Keratinocyte (primary cell): ENCODE measurements at regions not wholly inside any gene's neighbourhood (a gene's known extent, or its start where the extent isn't known, plus 50 kb on each side); places are given as distances from the start of the nearest gene placed in this dataset.
A peak's percentile ranks its signal among the peaks of the same experiment; 100 is the strongest.

Source experiments
- DNase-seq: peaks from one replicate; pipeline ENCODE4 v3.0.0-alpha.2; 2011; ENCODE audit warnings: low read depth, missing footprints, low spot score
- FAIRE-seq: peaks from 2 replicates; lab custom pipeline; 2011; peaks lifted over from hg19 to GRCh38; lab: Jason Lieb, UNC
- H2AFZ ChIP-seq: 2 replicates; pipeline ENCODE4 v1.6.0; 2012; ENCODE audit warnings: low read length, control low read depth, inconsistent platforms; ENCODE audit not compliant: control insufficient read depth
- H3K27ac ChIP-seq: 2 replicates; pipeline ENCODE4 v1.5.1; 2011; ENCODE audit warnings: low read length; ENCODE audit not compliant: control insufficient read depth, insufficient read depth
- H3K27me3 ChIP-seq: 3 replicates; pipeline ENCODE4 v1.6.0; 2011; ENCODE audit warnings: low read length; ENCODE audit not compliant: control insufficient read depth, insufficient read depth; ENCODE audit errors: extremely low read depth
- H3K36me3 ChIP-seq, 2 experiments: 2 replicates in 1 of 2; 3 replicates in 1 of 2; pipeline ENCODE4 v1.5.1; 2011; ENCODE audit warnings: low read length in 2 of 2, mild to moderate bottlenecking in 1 of 2; ENCODE audit not compliant: control insufficient read depth in 2 of 2, insufficient read depth in 2 of 2; ENCODE audit errors: extremely low read depth in 1 of 2
- H3K4me1 ChIP-seq: 3 replicates; pipeline ENCODE4 v1.5.1; 2011; ENCODE audit warnings: low read length; ENCODE audit not compliant: control insufficient read depth, insufficient read depth; ENCODE audit errors: extremely low read depth
- H3K4me2 ChIP-seq: 3 replicates; pipeline ENCODE4 v1.6.0; 2011; ENCODE audit warnings: low read depth, low read length; ENCODE audit not compliant: control insufficient read depth, insufficient read depth; ENCODE audit errors: extremely low read depth
- H3K4me3 ChIP-seq, 3 experiments: fragments of 200-600 bp in 1 of 3; sonication (generic) in 1 of 3; 2 replicates in 2 of 3; 3 replicates in 1 of 3; pipeline ENCODE4 v1.5.1; 2011 to 2016; ENCODE audit warnings: low read length in 3 of 3, mild to moderate bottlenecking in 3 of 3, control low read depth in 2 of 3, inconsistent platforms in 1 of 3, low read depth in 1 of 3, mixed read lengths in 1 of 3, mixed run types in 1 of 3, moderate library complexity in 1 of 3; ENCODE audit not compliant: control insufficient read depth in 2 of 3, insufficient read depth in 2 of 3; ENCODE audit errors: extremely low read depth in 1 of 3
- H3K79me2 ChIP-seq: 2 replicates; pipeline ENCODE4 v1.6.0; 2012; ENCODE audit warnings: low read length; ENCODE audit not compliant: control insufficient read depth, insufficient read depth
- H3K9ac ChIP-seq: 3 replicates; pipeline ENCODE4 v1.6.0; 2011; ENCODE audit warnings: low read length; ENCODE audit not compliant: control insufficient read depth, insufficient read depth; ENCODE audit errors: extremely low read depth
- H3K9me1 ChIP-seq: 3 replicates; pipeline ENCODE4 v1.6.0; 2011; ENCODE audit warnings: low read length; ENCODE audit not compliant: control insufficient read depth, insufficient read depth; ENCODE audit errors: extremely low read depth
- H3K9me3 ChIP-seq: 2 replicates; pipeline ENCODE4 v1.5.1; 2012; ENCODE audit warnings: low read depth, low read length; ENCODE audit not compliant: control insufficient read depth
- H4K20me1 ChIP-seq: 3 replicates; pipeline ENCODE4 v1.6.0; 2011; ENCODE audit warnings: low read length; ENCODE audit not compliant: control insufficient read depth, insufficient read depth; ENCODE audit errors: extremely low read depth
- CTCF ChIP-seq, 3 experiments: IDR thresholded peaks in 1 of 3; conservative IDR thresholded peaks in 1 of 3; optimal IDR thresholded peaks in 1 of 3; 2 replicates in 2 of 3; 3 replicates in 1 of 3; pipeline versions ENCODE3 to v1.5.1; 2011; ENCODE audit warnings: low read length in 3 of 3, mild to moderate bottlenecking in 3 of 3, moderate library complexity in 2 of 3, control low read depth in 1 of 3, inconsistent platforms in 1 of 3; ENCODE audit not compliant: insufficient read depth in 2 of 3; ENCODE audit errors: extremely low read depth in 1 of 3
- EZH2 ChIP-seq: IDR thresholded peaks from one replicate; pipeline ENCODE4 v1.6.1; 2012; ENCODE audit warnings: inconsistent platforms, mild to moderate bottlenecking, low read length, moderate library complexity
- dilution Hi-C: fragments of 300-500 bp; cut with MboI; formaldehyde crosslinking; loops from one replicate; pipeline ENCODE4 v1.7.0; 2020; ENCODE audit warnings: low sequenced_read_pairs; ENCODE audit not compliant: extremely low pct_ligation_motif_present

GRCh38 chr15:26083457-26083856 is 220.3 kb upstream of the ATP10A start:
- H3K4me1 ChIP-seq, result peaks cover 5% of the 10 kb centered on the region
- H3K9me3 ChIP-seq, result no peaks in the 10 kb centered on the region
- no peaks in the 10 kb centered on the region for H3K36me3 ChIP-seq
- H3K4me3 ChIP-seq, result no peak overlapping the region
- H3K9me1 ChIP-seq, result no peaks in the 10 kb centered on the region
- FAIRE-seq (no peak), DNase-seq (no peak)
- peak overlapping the region; percentile 51 for H2AFZ ChIP-seq
- no peaks in the 10 kb centered on the region for H4K20me1 ChIP-seq
- no peaks in the 10 kb centered on the region for H3K79me2 ChIP-seq
- TF ChIP-seq EZH2 (no peak), CTCF (optimal IDR thresholded peaks at IDR 0.05 in 1 of 3, IDR thresholded peaks at IDR 0.05 in 1 of 3, conservative IDR thresholded peaks at IDR 0.05 in 1 of 3; ENCODE audit: extremely low read depth in 1 of 3, insufficient read depth in 2 of 3, low read length in 3 of 3) (no peak)
- H3K4me2 ChIP-seq, result peak overlapping the region; percentile 83
- no peak overlapping the region for H3K27ac ChIP-seq
- dilution Hi-C loops, result no loop called here
- H3K9ac ChIP-seq, result no peak overlapping the region
- H3K27me3 ChIP-seq, result no peaks in the 10 kb centered on the region

- FAIRE-seq (peak; percentile 59), DNase-seq (peak; percentile 70)
- Histone ChIP-seq H3K9me3 (no peaks in the 10 kb centered on the region), H3K27me3 (no peaks in the 10 kb centered on the region), H3K4me1 (peaks cover 3% of the 10 kb centered on the region), H3K79me2 (no peaks in the 10 kb centered on the region), H2AFZ (peak overlapping the region; percentile 87), H3K36me3 (no peaks in the 10 kb centered on the region), H4K20me1 (no peaks in the 10 kb centered on the region), H3K27ac (peak overlapping the region; percentile 60), H3K9ac (peak overlapping the region; percentile 67), H3K4me3 (peak overlapping the region; percentile 37 to 76 (median 71)), H3K4me2 (peak overlapping the region; percentile 83), H3K9me1 (no peaks in the 10 kb centered on the region)
- dilution Hi-C loops, result no loop called here
- no peak for TF ChIP-seq CTCF (optimal IDR thresholded peaks at IDR 0.05 in 1 of 3, IDR thresholded peaks at IDR 0.05 in 1 of 3, conservative IDR thresholded peaks at IDR 0.05 in 1 of 3; ENCODE audit: extremely low read depth in 1 of 3, insufficient read depth in 2 of 3, low read length in 3 of 3)
- no peak for TF ChIP-seq EZH2
These were observed 219.3 kb upstream of the ATP10A start for GRCh38 chr15:26082221-26083109.
